H9 (cell line): ENCODE measurements at regions not wholly inside any gene's neighbourhood (a gene's known extent, or its start where the extent isn't known, plus 50 kb on each side); places are given as distances from the start of the nearest gene placed in this dataset.

Experiments used
- DNase-seq: peaks from one replicate; pipeline ENCODE4 v3.0.0-alpha.2; 2017
- H2AFZ ChIP-seq: one replicate; pipeline ENCODE4 v1.6.1; 2013; ENCODE audit warnings: mild to moderate bottlenecking, low read length, control low read depth, moderate library complexity
- H2AK5ac ChIP-seq: 2 replicates; pipeline ENCODE4 v1.6.1; 2013; ENCODE audit warnings: low read length, control low read depth, mixed read lengths; ENCODE audit not compliant: insufficient read length
- H2BK120ac ChIP-seq: one replicate; pipeline ENCODE4 v1.6.1; 2013; ENCODE audit warnings: low read depth, mild to moderate bottlenecking, low read length, control low read depth, inconsistent platforms; ENCODE audit not compliant: poor library complexity, severe bottlenecking
- H2BK12ac ChIP-seq: 2 replicates; pipeline ENCODE4 v1.6.1; 2013; ENCODE audit warnings: low read length, control low read depth, mixed read lengths, low read depth; ENCODE audit not compliant: insufficient read length
- H2BK15ac ChIP-seq: 2 replicates; pipeline ENCODE4 v1.6.1; 2013; ENCODE audit warnings: low read depth, low read length, control low read depth
- H2BK20ac ChIP-seq: one replicate; pipeline ENCODE4 v1.6.1; 2013; ENCODE audit warnings: low read depth, mild to moderate bottlenecking, low read length, control low read depth, inconsistent platforms; ENCODE audit not compliant: poor library complexity, severe bottlenecking
- H2BK5ac ChIP-seq: 2 replicates; pipeline ENCODE4 v1.6.1; 2013; ENCODE audit warnings: low read length, control low read depth, mixed read lengths; ENCODE audit not compliant: insufficient read length
- H3K14ac ChIP-seq: 2 replicates; pipeline ENCODE4 v1.6.1; 2013; ENCODE audit warnings: low read length, control low read depth; ENCODE audit not compliant: insufficient read depth
- H3K18ac ChIP-seq: 2 replicates; pipeline ENCODE4 v1.6.1; 2013; ENCODE audit warnings: low read depth, mild to moderate bottlenecking, mixed read lengths, low read length, control low read depth; ENCODE audit not compliant: insufficient read length
- H3K23ac ChIP-seq: 2 replicates; pipeline ENCODE4 v1.6.1; 2013; ENCODE audit warnings: low read length, control low read depth, mixed read lengths, low read depth; ENCODE audit not compliant: insufficient read length
- H3K23me2 ChIP-seq: 2 replicates; pipeline ENCODE4 v1.6.1; 2013; ENCODE audit warnings: low read depth, mild to moderate bottlenecking, mixed read lengths, low read length, control low read depth; ENCODE audit not compliant: insufficient read length, poor library complexity, severe bottlenecking
- H3K27ac ChIP-seq: 2 replicates; pipeline ENCODE4 v1.5.1; 2013; ENCODE audit warnings: low read length, control low read depth, mixed read lengths, low read depth; ENCODE audit not compliant: insufficient read length
- H3K27me3 ChIP-seq: 2 replicates; pipeline ENCODE4 v1.6.1; 2013; ENCODE audit warnings: low read length, control low read depth, inconsistent platforms; ENCODE audit not compliant: insufficient read depth
- H3K4ac ChIP-seq: 2 replicates; pipeline ENCODE4 v1.6.1; 2013; ENCODE audit warnings: low read depth, mild to moderate bottlenecking, control low read depth, inconsistent platforms, low read length, moderate library complexity
- H3K4me1 ChIP-seq: 2 replicates; pipeline ENCODE4 v1.6.1; 2013; ENCODE audit warnings: low read length, control low read depth, inconsistent platforms; ENCODE audit not compliant: insufficient read depth
- H3K4me2 ChIP-seq: 2 replicates; pipeline ENCODE4 v1.6.1; 2013; ENCODE audit warnings: low read length, control low read depth, mixed read lengths; ENCODE audit not compliant: insufficient read length, insufficient read depth
- H3K56ac ChIP-seq: 2 replicates; pipeline ENCODE4 v1.6.1; 2013; ENCODE audit warnings: low read depth, mild to moderate bottlenecking, mixed read lengths, low read length, control low read depth; ENCODE audit not compliant: insufficient read length
- H3K79me1 ChIP-seq: 2 replicates; pipeline ENCODE4 v1.6.1; 2013; ENCODE audit warnings: low read depth, mild to moderate bottlenecking, moderate library complexity, low read length, control low read depth, inconsistent platforms; ENCODE audit not compliant: insufficient read depth, poor library complexity, severe bottlenecking
- H3K79me2 ChIP-seq: 2 replicates; pipeline ENCODE4 v1.6.1; 2013; ENCODE audit warnings: low read length, control low read depth, inconsistent platforms; ENCODE audit not compliant: insufficient read depth
- H3K9ac ChIP-seq: 2 replicates; pipeline ENCODE4 v1.6.1; 2013; ENCODE audit warnings: low read length, control low read depth, mixed read lengths; ENCODE audit not compliant: insufficient read length; ENCODE audit errors: extremely low read depth
- H3K9me3 ChIP-seq: one replicate; pipeline ENCODE4 v1.6.1; 2013; ENCODE audit warnings: low read depth, low read length, inconsistent platforms; ENCODE audit not compliant: control insufficient read depth
- H3T11ph ChIP-seq: one replicate; pipeline ENCODE4 v1.6.1; 2013; ENCODE audit warnings: mild to moderate bottlenecking, low read length, control low read depth, inconsistent platforms
- H4K20me1 ChIP-seq: one replicate; pipeline ENCODE4 v1.6.1; 2013; ENCODE audit not compliant: control insufficient read depth, insufficient read length, insufficient read depth
- H4K5ac ChIP-seq: 2 replicates; pipeline ENCODE4 v1.6.1; 2013; ENCODE audit warnings: low read depth, mild to moderate bottlenecking, mixed read lengths, low read length, control low read depth; ENCODE audit not compliant: insufficient read length
- H4K8ac ChIP-seq: replicated peaks from 2 replicates; pipeline ENCODE4 v1.6.1; 2013; ENCODE audit warnings: low read length, control low read depth, mixed read lengths, low read depth; ENCODE audit not compliant: insufficient read length
- H4K91ac ChIP-seq: 2 replicates; pipeline ENCODE4 v1.6.1; 2013; ENCODE audit warnings: low read depth, mild to moderate bottlenecking, moderate library complexity, mixed read lengths, low read length, control low read depth; ENCODE audit not compliant: insufficient read length
- H3K27ac Mint-ChIP-seq, 3 experiments: 2 replicates in 2 of 3; 3 replicates in 1 of 3; pipeline ENCODE4 v1.8.0; 2020 to 2021; ENCODE audit warnings: mixed read lengths in 3 of 3, mild to moderate bottlenecking in 1 of 3, moderate library complexity in 1 of 3
- H3K27me3 Mint-ChIP-seq: 2 replicates; pipeline ENCODE4 v1.8.0; 2021; ENCODE audit warnings: low read depth, mild to moderate bottlenecking, moderate library complexity, mixed read lengths
- H3K36me3 Mint-ChIP-seq, 3 experiments: 2 replicates in 2 of 3; 3 replicates in 1 of 3; pipeline ENCODE4 v1.8.0; 2020 to 2021; ENCODE audit warnings: low read depth in 3 of 3, mixed read lengths in 3 of 3; ENCODE audit not compliant: insufficient read depth in 1 of 3
- H3K4me1 Mint-ChIP-seq, 2 experiments: 2 replicates each; pipeline ENCODE4 v1.8.0; 2020; ENCODE audit warnings: mixed read lengths in 2 of 2
- H3K4me3 Mint-ChIP-seq, 2 experiments: 2 replicates in 1 of 2; 3 replicates in 1 of 2; pipeline ENCODE4 v1.8.0; 2020 to 2021; ENCODE audit warnings: mild to moderate bottlenecking in 2 of 2, mixed read lengths in 2 of 2, moderate library complexity in 1 of 2
- H3K9me3 Mint-ChIP-seq, 2 experiments: 2 replicates in 1 of 2; 3 replicates in 1 of 2; pipeline ENCODE4 v1.8.0; 2020; ENCODE audit warnings: mild to moderate bottlenecking in 2 of 2, mixed read lengths in 2 of 2, moderate library complexity in 1 of 2
- CTCF ChIP-seq: fragments of 200-600 bp; sonication (generic); conservative IDR thresholded peaks from 3 replicates; pipeline ENCODE4 v1.8.0; 2021; ENCODE audit warnings: antibody characterized with exemption, mild to moderate bottlenecking
- WGBS: extraction: QIAGEN DNeasy Blood & Tissue Kit; methylation state at CpG from one replicate; pipeline ENCODE4 v1.1.7; 2013; ENCODE audit warnings: missing lambda C conversion rate, low lambda C conversion rate, mixed read lengths; ENCODE audit not compliant: insufficient read length; ENCODE audit errors: extremely low coverage; 5-methylcytosine and 5-hydroxymethylcytosine counted together

GRCh38 chr5:110817459-110817858 lies 78.7 kb downstream of the SLC25A46 start:
- no peaks in the 10 kb centered on the region for H4K20me1 ChIP-seq
- H3K14ac ChIP-seq: no peak overlapping the region
- H3K23me2 ChIP-seq: no peaks in the 10 kb centered on the region
- H2BK20ac ChIP-seq: no peak overlapping the region
- no peak overlapping the region for H3K9ac ChIP-seq
- H3K9me3 ChIP-seq: no peaks in the 10 kb centered on the region
- H3K79me1 ChIP-seq: no peaks in the 10 kb centered on the region
- H2BK15ac ChIP-seq: no peak overlapping the region
- no peaks in the 10 kb centered on the region for H3K27me3 ChIP-seq
- H4K8ac ChIP-seq: no peak overlapping the region
- no peak overlapping the region for H3K4ac ChIP-seq
- no peak overlapping the region for H2BK120ac ChIP-seq
- no peak overlapping the region for H3T11ph ChIP-seq
- no peak for DNase-seq
- H4K5ac ChIP-seq: no peak overlapping the region
- no peaks in the 10 kb centered on the region for H3K4me1 ChIP-seq
- no peak overlapping the region for H2AK5ac ChIP-seq
- H2BK5ac ChIP-seq: no peak overlapping the region
- TF ChIP-seq CTCF: no peak
- Mint-ChIP-seq H3K36me3 (no peaks in the 10 kb centered on the region), H3K9me3 (peaks cover 3% of the 10 kb centered on the region in 2 experiments; a peak in 2 of 5 replicates), H3K27ac (no peak overlapping the region), H3K4me1 (no peaks in the 10 kb centered on the region), H3K4me3 (no peak overlapping the region), H3K27me3 (no peaks in the 10 kb centered on the region)
- H3K4me2 ChIP-seq: no peak overlapping the region
- no peak overlapping the region for H3K27ac ChIP-seq
- H2AFZ ChIP-seq: no peak overlapping the region
- no peak overlapping the region for H3K56ac ChIP-seq
- H3K18ac ChIP-seq: no peak overlapping the region
- no peak overlapping the region for H2BK12ac ChIP-seq
- H3K79me2 ChIP-seq: no peaks in the 10 kb centered on the region
- no peak overlapping the region for H4K91ac ChIP-seq
- WGBS: no CpG with 5 or more reads among the region's 7 CpGs
- no peak overlapping the region for H3K23ac ChIP-seq
